H1 (cell line): ENCODE measurements at regions not wholly inside any gene's neighbourhood (a gene's known extent, or its start where the extent isn't known, plus 50 kb on each side); places are given as distances from the start of the nearest gene placed in this dataset.

Source experiments
- CTCF ChIA-PET: fragments of 300-600 bp; sonication (Branson Sonifier 250); formaldehyde crosslinking; loops from one replicate; lab custom pipeline; 2021; ENCODE audit not compliant: partially characterized antibody; lab: Charles Lee
- POLR2A ChIA-PET: fragments of 300-600 bp; sonication (Branson Sonifier 250); formaldehyde crosslinking; loops from one replicate; lab custom pipeline; 2021; ENCODE audit warnings: inconsistent platforms; ENCODE audit not compliant: partially characterized antibody; lab: Charles Lee
- DNase-seq, 2 experiments: peaks; one replicate each; pipeline versions ENCODE4 v3.0.0 to v3.0.0-alpha.2; 2010 to 2022; ENCODE audit warnings: low spot score in 2 of 2, low read depth in 1 of 2, mixed read lengths in 1 of 2
- FAIRE-seq: peaks from 2 replicates; lab custom pipeline; 2011; peaks lifted over from hg19 to GRCh38; lab: Jason Lieb, UNC
- H2AFZ ChIP-seq: 2 replicates; pipeline ENCODE4 v1.8.1; 2012; ENCODE audit warnings: low read length, inconsistent platforms
- H2AK5ac ChIP-seq: 2 replicates; pipeline ENCODE4 v1.6.1; 2013; ENCODE audit warnings: low read depth, low read length
- H2BK120ac ChIP-seq: replicated peaks from 2 replicates; pipeline ENCODE3; 2013; ENCODE audit warnings: low read depth, low read length, inconsistent platforms
- H2BK12ac ChIP-seq: 2 replicates; pipeline ENCODE4 v1.6.1; 2013; ENCODE audit warnings: low read depth, low read length
- H2BK15ac ChIP-seq: 2 replicates; pipeline ENCODE4 v1.6.1; 2013; ENCODE audit warnings: low read length
- H2BK20ac ChIP-seq: 2 replicates; pipeline ENCODE4 v1.6.1; 2013; ENCODE audit warnings: low read length
- H2BK5ac ChIP-seq: 2 replicates; pipeline ENCODE4 v1.6.1; 2013; ENCODE audit warnings: low read depth, low read length
- H3K14ac ChIP-seq: 2 replicates; pipeline ENCODE4 v1.6.1; 2013; ENCODE audit warnings: inconsistent platforms; ENCODE audit not compliant: insufficient read length
- H3K18ac ChIP-seq: 2 replicates; pipeline ENCODE4 v1.6.1; 2013; ENCODE audit warnings: low read length; ENCODE audit errors: extremely low read depth
- H3K23ac ChIP-seq: 2 replicates; pipeline ENCODE4 v1.6.1; 2013; ENCODE audit warnings: inconsistent platforms; ENCODE audit not compliant: insufficient read length
- H3K23me2 ChIP-seq: 2 replicates; pipeline ENCODE4 v1.6.1; 2013; ENCODE audit warnings: low read depth, low read length
- H3K27ac ChIP-seq: 2 replicates; pipeline ENCODE4 v1.6.1; 2011; ENCODE audit warnings: low read depth, low read length, inconsistent platforms
- H3K27me3 ChIP-seq, 4 experiments: replicated peaks in 1 of 4; 1 replicate in 1 of 4; 2 replicates in 3 of 4; pipeline versions ENCODE4 v1.6.1 to v1.8.1; 2011 to 2013; ENCODE audit warnings: low read length in 3 of 4, mild to moderate bottlenecking in 3 of 4, inconsistent platforms in 2 of 4, mixed read lengths in 2 of 4, moderate library complexity in 1 of 4; ENCODE audit not compliant: control insufficient read depth in 3 of 4, insufficient read depth in 3 of 4; ENCODE audit errors: extremely low read depth in 1 of 4
- H3K36me3 ChIP-seq, 4 experiments: 2 replicates each; pipeline versions ENCODE4 v1.6.1 to v1.8.1; 2011 to 2013; ENCODE audit warnings: mild to moderate bottlenecking in 4 of 4, low read length in 3 of 4, moderate library complexity in 2 of 4, control low read depth in 1 of 4, inconsistent platforms in 1 of 4; ENCODE audit not compliant: insufficient read depth in 4 of 4, control insufficient read depth in 2 of 4
- H3K4ac ChIP-seq: replicated peaks from 2 replicates; pipeline ENCODE3; 2013; ENCODE audit warnings: low read length, low read depth, mixed read lengths, inconsistent platforms; ENCODE audit not compliant: insufficient read length
- H3K4me1 ChIP-seq, 4 experiments: replicated peaks in 1 of 4; 1 replicate in 1 of 4; 2 replicates in 3 of 4; pipeline versions ENCODE4 v1.6.1 to v1.8.1; 2011 to 2013; ENCODE audit warnings: low read length in 3 of 4, inconsistent platforms in 2 of 4, mixed read lengths in 1 of 4; ENCODE audit not compliant: insufficient read depth in 4 of 4, control insufficient read depth in 3 of 4
- H3K4me2 ChIP-seq, 2 experiments: 2 replicates each; pipeline versions ENCODE4 v1.6.1 to v1.8.1; 2011 to 2013; ENCODE audit warnings: low read depth in 2 of 2, low read length in 2 of 2, control low read depth in 1 of 2, inconsistent platforms in 1 of 2, mild to moderate bottlenecking in 1 of 2; ENCODE audit not compliant: insufficient read depth in 1 of 2
- H3K4me3 ChIP-seq, 4 experiments: fragments of 200-600, 300-600 bp in 1 of 4; sonication (generic), shearing (Covaris generic), sonication (Bioruptor Twin) in 1 of 4; 2 replicates each; pipeline versions ENCODE4 v1.5.1 to v1.8.1; 2011 to 2016; ENCODE audit warnings: low read length in 4 of 4, low read depth in 3 of 4, control low read depth in 2 of 4, inconsistent platforms in 2 of 4, mild to moderate bottlenecking in 2 of 4, mixed read lengths in 1 of 4, moderate library complexity in 1 of 4; ENCODE audit not compliant: insufficient read depth in 2 of 4; ENCODE audit errors: extremely low read depth in 1 of 4
- H3K56ac ChIP-seq: replicated peaks from 2 replicates; pipeline ENCODE3; 2013; ENCODE audit warnings: low read depth, mild to moderate bottlenecking, mixed read lengths, low read length, inconsistent platforms; ENCODE audit not compliant: insufficient read length
- H3K79me1 ChIP-seq: 2 replicates; pipeline ENCODE4 v1.6.1; 2013; ENCODE audit warnings: low read depth, low read length, control low read depth
- H3K79me2 ChIP-seq, 2 experiments: 2 replicates each; pipeline versions ENCODE4 v1.6.1 to v1.8.1; 2012 to 2013; ENCODE audit warnings: low read length in 2 of 2, mild to moderate bottlenecking in 2 of 2, inconsistent platforms in 1 of 2; ENCODE audit not compliant: insufficient read depth in 2 of 2, control insufficient read depth in 1 of 2
- H3K9ac ChIP-seq, 4 experiments: replicated peaks in 1 of 4; 1 replicate in 1 of 4; 2 replicates in 3 of 4; pipeline versions ENCODE4 v1.6.1 to v1.8.1; 2011 to 2013; ENCODE audit warnings: low read depth in 3 of 4, low read length in 3 of 4, control low read depth in 2 of 4, mild to moderate bottlenecking in 2 of 4, moderate library complexity in 2 of 4, inconsistent platforms in 1 of 4; ENCODE audit errors: extremely low read depth in 1 of 4
- H3K9me3 ChIP-seq, 2 experiments: 2 replicates each; pipeline versions ENCODE4 v1.6.1 to v1.8.1; 2012 to 2013; ENCODE audit warnings: mild to moderate bottlenecking in 2 of 2, moderate library complexity in 2 of 2, control low read depth in 1 of 2, inconsistent platforms in 1 of 2, low read depth in 1 of 2, low read length in 1 of 2, mixed read lengths in 1 of 2; ENCODE audit not compliant: insufficient read depth in 2 of 2
- H4K20me1 ChIP-seq, 2 experiments: replicated peaks in 1 of 2; 2 replicates each; pipeline versions ENCODE3 to v1.8.1; 2011 to 2013; ENCODE audit warnings: inconsistent platforms in 2 of 2, low read length in 2 of 2, mild to moderate bottlenecking in 1 of 2; ENCODE audit not compliant: insufficient read depth in 2 of 2, control insufficient read depth in 1 of 2
- H4K5ac ChIP-seq: 2 replicates; pipeline ENCODE4 v1.6.1; 2013; ENCODE audit warnings: low read length, low read depth, mixed read lengths, inconsistent platforms; ENCODE audit not compliant: insufficient read length
- H4K8ac ChIP-seq: 2 replicates; pipeline ENCODE4 v1.8.0; 2013; ENCODE audit warnings: mild to moderate bottlenecking, moderate library complexity, low read length, inconsistent platforms; ENCODE audit not compliant: insufficient read depth; ENCODE audit errors: extremely low read depth
- H4K91ac ChIP-seq: replicated peaks from 2 replicates; pipeline ENCODE3; 2013; ENCODE audit warnings: low read length, mixed read lengths, inconsistent platforms; ENCODE audit not compliant: insufficient read length
- BRCA1 ChIP-seq: IDR thresholded peaks from 2 replicates; pipeline ENCODE4 v1.6.1; 2012; ENCODE audit warnings: low read depth, low read length, improper control_type of control experiment
- CHD1 ChIP-seq: IDR thresholded peaks from 2 replicates; pipeline ENCODE4 v1.6.1; 2012; ENCODE audit warnings: low read depth, low read length, improper control_type of control experiment
- CHD2 ChIP-seq: IDR thresholded peaks from 2 replicates; pipeline ENCODE4 v1.6.1; 2012; ENCODE audit warnings: low read length, improper control_type of control experiment
- CTBP2 ChIP-seq: IDR thresholded peaks from 2 replicates; pipeline ENCODE4 v1.7.0; 2011; ENCODE audit warnings: borderline replicate concordance, mild to moderate bottlenecking, moderate library complexity, mixed read lengths, low read length; ENCODE audit not compliant: insufficient read depth, insufficient read length
- EZH2 ChIP-seq: fragments of 200-600 bp; sonication (generic); IDR thresholded peaks from 2 replicates; pipeline ENCODE4 v1.7.1; 2012; ENCODE audit warnings: low read depth, mild to moderate bottlenecking, moderate library complexity, low read length, inconsistent platforms; ENCODE audit not compliant: severe bottlenecking
- GABPA ChIP-seq: IDR thresholded peaks from 2 replicates; pipeline ENCODE4 v1.6.1; 2011; ENCODE audit warnings: mild to moderate bottlenecking, low read length, moderate library complexity, borderline replicate concordance; ENCODE audit not compliant: insufficient read depth
- GTF2F1 ChIP-seq: IDR thresholded peaks from 2 replicates; pipeline ENCODE4 v1.6.1; 2012; ENCODE audit warnings: low read depth, low read length, improper control_type of control experiment, borderline replicate concordance
- KDM1A ChIP-seq: fragments of 200-600, 300-600 bp; sonication (generic); IDR thresholded peaks from 2 replicates; pipeline ENCODE4 v1.7.1; 2016; ENCODE audit warnings: mild to moderate bottlenecking, low read length, borderline replicate concordance
- POLR2A ChIP-seq, 2 experiments: IDR thresholded peaks; 1 replicate in 1 of 2; 2 replicates in 1 of 2; pipeline ENCODE4 v1.6.1; 2011; ENCODE audit warnings: low read depth in 2 of 2, low read length in 2 of 2, mild to moderate bottlenecking in 2 of 2; ENCODE audit errors: control extremely low read depth in 1 of 2
- RBBP5 ChIP-seq: IDR thresholded peaks from 2 replicates; pipeline ENCODE4 v1.7.1; 2012; ENCODE audit warnings: low read depth, mild to moderate bottlenecking, inconsistent platforms, low read length, moderate library complexity, borderline replicate concordance
- SIX5 ChIP-seq: IDR thresholded peaks from 2 replicates; pipeline ENCODE4 v1.6.1; 2011; ENCODE audit warnings: mild to moderate bottlenecking, low read depth, low read length
- TCF12 ChIP-seq: IDR thresholded peaks from 2 replicates; pipeline ENCODE4 v1.6.1; 2011; ENCODE audit warnings: low read depth, mild to moderate bottlenecking, low read length
- ZNF274 ChIP-seq: IDR thresholded peaks from 2 replicates; pipeline ENCODE4 v1.7.0; 2012; ENCODE audit warnings: low read length, borderline replicate concordance; ENCODE audit errors: extremely low read depth
- WGBS, 2 experiments: shearing (Covaris generic) in 1 of 2; methylation state at CpG; one replicate each; pipeline versions ENCODE4 v1.1.6 to v1.1.7; 2013 to 2015; ENCODE audit warnings: low lambda C conversion rate in 2 of 2, mixed read lengths in 2 of 2, inconsistent platforms in 1 of 2, low coverage in 1 of 2, missing lambda C conversion rate in 1 of 2; ENCODE audit not compliant: insufficient replicate concordance in 2 of 2, insufficient coverage in 1 of 2, insufficient read length in 1 of 2; ENCODE audit errors: extremely low coverage in 1 of 2, missing lambda C conversion rate in 1 of 2; 5-methylcytosine and 5-hydroxymethylcytosine counted together
- TF ChIP-seq, protein P1 (sequence below): IDR thresholded peaks from 2 replicates; pipeline ENCODE4 v1.6.1; 2012; ENCODE audit warnings: inconsistent platforms

DNA sequence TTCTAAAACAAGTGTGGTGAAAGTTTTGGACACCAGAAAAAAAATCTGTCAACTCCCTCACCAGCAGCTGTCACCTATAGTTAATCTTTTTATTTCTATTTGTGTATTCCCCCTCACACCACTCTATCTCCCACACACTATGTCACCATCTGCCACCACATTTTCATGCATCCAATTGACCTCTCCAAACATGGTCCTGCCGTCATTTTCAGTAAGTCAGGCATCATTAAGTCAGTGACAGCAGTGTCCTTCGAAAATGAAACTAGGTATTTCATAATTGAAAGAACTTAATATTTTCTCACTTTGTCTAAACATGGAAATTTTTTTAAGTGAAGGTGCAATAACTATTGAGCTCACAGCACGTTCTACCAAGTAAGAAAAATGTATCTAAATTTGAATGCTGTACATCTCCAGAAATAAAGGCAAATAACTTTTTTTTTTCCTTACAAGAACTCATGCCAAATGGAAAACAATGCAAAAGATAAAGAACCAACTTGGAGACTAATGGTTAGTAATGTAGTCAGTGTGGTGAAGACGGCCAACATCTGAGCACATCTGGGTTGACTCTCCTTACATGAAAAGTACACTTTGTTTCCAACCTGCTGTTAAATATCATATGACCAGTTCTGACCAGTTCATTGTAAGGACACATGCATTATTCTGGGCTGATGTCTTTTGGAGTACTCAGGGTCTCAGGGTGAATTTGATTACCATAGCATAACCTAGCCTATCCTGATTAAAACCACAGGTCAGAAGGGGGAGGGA lies 623.3 kb upstream of the MANEA start:
- H2AK5ac ChIP-seq = no peak overlapping the region
- no peaks in the 10 kb centered on the region for H3K79me2 ChIP-seq
- H3K27me3 ChIP-seq = no peaks in the 10 kb centered on the region
- H3K23me2 ChIP-seq = no peaks in the 10 kb centered on the region
- no peak overlapping the region for H3K23ac ChIP-seq
- no peak overlapping the region for H4K8ac ChIP-seq
- no peak overlapping the region for H4K91ac ChIP-seq
- H3K9ac ChIP-seq = no peak overlapping the region
- H2BK15ac ChIP-seq = no peak overlapping the region
- DNase-seq = no peak
- H4K5ac ChIP-seq = no peak overlapping the region
- H3K56ac ChIP-seq = no peak overlapping the region
- no peak overlapping the region for H2BK120ac ChIP-seq
- H3K18ac ChIP-seq = no peak overlapping the region
- H3K79me1 ChIP-seq = no peaks in the 10 kb centered on the region
- H3K14ac ChIP-seq = no peak overlapping the region
- 89% methylated on average over 4 of the region's 4 CpGs; no CpG with 5 or more reads in 1 of the 2 experiments for WGBS, 2 experiments
- no peak overlapping the region for H2AFZ ChIP-seq
- H3K4ac ChIP-seq = no peak overlapping the region
- no peak for FAIRE-seq
- no peak overlapping the region for H3K4me3 ChIP-seq
- no peak overlapping the region for H2BK12ac ChIP-seq
- H2BK5ac ChIP-seq = no peak overlapping the region
- H3K27ac ChIP-seq = no peak overlapping the region
- H3K36me3 ChIP-seq = no peaks in the 10 kb centered on the region
- POLR2A ChIA-PET = no interaction called here
- no peaks in the 10 kb centered on the region for H3K4me1 ChIP-seq
- CTCF ChIA-PET = interaction anchor here (0.6 kb wide), 1 partner anchor 317 kb away, joined by 3 read pairs; no protein-coding TSS in a partner anchor
- no peaks in the 10 kb centered on the region for H4K20me1 ChIP-seq
- no peak overlapping the region for H3K4me2 ChIP-seq
- no peak overlapping the region for H2BK20ac ChIP-seq
- no peaks in the 10 kb centered on the region for H3K9me3 ChIP-seq
- TF ChIP-seq CHD2 = no peak
- no peak for TF ChIP-seq GTF2F1
- TF ChIP-seq KDM1A = no peak
- no peak for TF ChIP-seq POLR2A (IDR thresholded peaks at IDR 0.05; ENCODE audit: control extremely low read depth in 1 of 2, low read depth in 2 of 2, low read length in 2 of 2)
- no peak for TF ChIP-seq ZNF274
- no peak for TF ChIP-seq SIX5
- TF ChIP-seq RBBP5 = no peak
- no peak for TF ChIP-seq TCF12
- TF ChIP-seq, protein P1, sequence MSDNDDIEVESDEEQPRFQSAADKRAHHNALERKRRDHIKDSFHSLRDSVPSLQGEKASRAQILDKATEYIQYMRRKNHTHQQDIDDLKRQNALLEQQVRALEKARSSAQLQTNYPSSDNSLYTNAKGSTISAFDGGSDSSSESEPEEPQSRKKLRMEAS = no peak
- no peak for TF ChIP-seq BRCA1
- TF ChIP-seq GABPA = no peak
- no peak for TF ChIP-seq CTBP2
- no peak for TF ChIP-seq EZH2
- no peak for TF ChIP-seq CHD1
